Astrocyte (in vitro differentiated cells and primary cell): ENCODE measurements at regions not wholly inside any gene's neighbourhood (a gene's known extent, or its start where the extent isn't known, plus 50 kb on each side); places are given as distances from the start of the nearest gene placed in this dataset.

Source experiments
- DNase-seq: peaks from one replicate; pipeline ENCODE4 v3.0.0-alpha.2; 2010; ENCODE audit warnings: low read depth
- FAIRE-seq: peaks from 2 replicates; lab custom pipeline; 2011; peaks lifted over from hg19 to GRCh38; lab: Jason Lieb, UNC
- H2AFZ ChIP-seq: 2 replicates; pipeline ENCODE4 v1.6.0; 2012; ENCODE audit warnings: low read depth, low read length, inconsistent platforms
- H3K27ac ChIP-seq: 2 replicates; pipeline ENCODE4 v1.5.1; 2011; ENCODE audit warnings: low read depth, low read length, inconsistent platforms
- H3K27me3 ChIP-seq: 2 replicates; pipeline ENCODE4 v1.6.0; 2011; ENCODE audit warnings: low read length, inconsistent platforms; ENCODE audit not compliant: insufficient read depth
- H3K36me3 ChIP-seq: 2 replicates; pipeline ENCODE4 v1.5.1; 2011; ENCODE audit warnings: low read length, inconsistent platforms; ENCODE audit not compliant: insufficient read depth
- H3K4me1 ChIP-seq: 2 replicates; pipeline ENCODE4 v1.5.1; 2011; ENCODE audit warnings: low read length, inconsistent platforms; ENCODE audit not compliant: insufficient read depth
- H3K4me2 ChIP-seq: 2 replicates; pipeline ENCODE4 v1.6.0; 2012; ENCODE audit warnings: low read length, inconsistent platforms
- H3K4me3 ChIP-seq: 2 replicates; pipeline ENCODE4 v1.5.1; 2011; ENCODE audit warnings: low read depth, mild to moderate bottlenecking, low read length, inconsistent platforms; ENCODE audit not compliant: insufficient read depth
- H3K79me2 ChIP-seq: 2 replicates; pipeline ENCODE4 v1.6.0; 2012; ENCODE audit warnings: mild to moderate bottlenecking, low read length, inconsistent platforms; ENCODE audit not compliant: insufficient read depth
- H3K9ac ChIP-seq: 2 replicates; pipeline ENCODE4 v1.6.0; 2012; ENCODE audit warnings: mild to moderate bottlenecking, low read length, inconsistent platforms
- H3K9me3 ChIP-seq: 2 replicates; pipeline ENCODE4 v1.5.1; 2012; ENCODE audit warnings: low read depth, mild to moderate bottlenecking, low read length, inconsistent platforms; ENCODE audit not compliant: insufficient read depth
- H4K20me1 ChIP-seq: 2 replicates; pipeline ENCODE4 v1.6.0; 2012; ENCODE audit warnings: low read length, inconsistent platforms; ENCODE audit not compliant: insufficient read depth
- H3K27ac Mint-ChIP-seq: one replicate; pipeline ENCODE4 v1.8.0; 2021; ENCODE audit warnings: mild to moderate bottlenecking, mixed read lengths; ENCODE audit not compliant: unreplicated experiment
- H3K27me3 Mint-ChIP-seq: one replicate; pipeline ENCODE4 v1.8.0; 2021; ENCODE audit warnings: low read depth, mixed read lengths; ENCODE audit not compliant: unreplicated experiment
- H3K36me3 Mint-ChIP-seq: one replicate; pipeline ENCODE4 v1.8.0; 2021; ENCODE audit warnings: low read depth, mixed read lengths; ENCODE audit not compliant: unreplicated experiment
- H3K4me1 Mint-ChIP-seq: one replicate; pipeline ENCODE4 v1.8.0; 2021; ENCODE audit warnings: low read depth, mixed read lengths; ENCODE audit not compliant: unreplicated experiment
- H3K4me3 Mint-ChIP-seq: one replicate; pipeline ENCODE4 v1.8.0; 2021; ENCODE audit warnings: mild to moderate bottlenecking, moderate library complexity, mixed read lengths; ENCODE audit not compliant: unreplicated experiment
- H3K9me3 Mint-ChIP-seq: one replicate; pipeline ENCODE4 v1.8.0; 2021; ENCODE audit warnings: mild to moderate bottlenecking, mixed read lengths; ENCODE audit not compliant: unreplicated experiment
- CTCF ChIP-seq: IDR thresholded peaks from 2 replicates; pipeline ENCODE4 v1.5.1; 2011; ENCODE audit warnings: low read depth, mild to moderate bottlenecking, inconsistent platforms, low read length, moderate library complexity; ENCODE audit not compliant: insufficient read depth
- EZH2 ChIP-seq: IDR thresholded peaks from 2 replicates; pipeline ENCODE4 v1.6.1; 2012; ENCODE audit warnings: mild to moderate bottlenecking, low read length, inconsistent platforms; ENCODE audit not compliant: insufficient read depth

- Mint-ChIP-seq H3K9me3 (peaks cover under 1% of the 10 kb centered on the region), H3K27me3 (peaks cover 5% of the 10 kb centered on the region), H3K36me3 (peaks cover 1% of the 10 kb centered on the region), H3K27ac (peak overlapping the region; percentile 41), H3K4me1 (peaks cover 44% of the 10 kb centered on the region), H3K4me3 (no peak overlapping the region)
- FAIRE-seq (no peak), DNase-seq (no peak)
- no peaks in the 10 kb centered on the region for H4K20me1 ChIP-seq
- no peak overlapping the region for H3K9ac ChIP-seq
- H3K79me2 ChIP-seq, result no peaks in the 10 kb centered on the region
- H3K9me3 ChIP-seq, result no peaks in the 10 kb centered on the region
- no peak overlapping the region for H3K4me3 ChIP-seq
- H2AFZ ChIP-seq, result no peak overlapping the region
- H3K27me3 ChIP-seq, result no peaks in the 10 kb centered on the region
- no peak overlapping the region for H3K27ac ChIP-seq
- TF ChIP-seq EZH2 (no peak), CTCF (no peak)
- no peaks in the 10 kb centered on the region for H3K36me3 ChIP-seq
- H3K4me2 ChIP-seq, result no peak overlapping the region
- H3K4me1 ChIP-seq, result peaks cover 17% of the 10 kb centered on the region
Observed at GRCh38 chr6:43912598-43913371, 142.8 kb downstream of the VEGFA start.

- no peak for FAIRE-seq
- peaks cover 42% of the 10 kb centered on the region for H3K4me1 Mint-ChIP-seq
- no peaks in the 10 kb centered on the region for H4K20me1 ChIP-seq
Observed at GRCh38 chr6:43912116-43912577, 142.1 kb downstream of the VEGFA start.

More at GRCh38 chr6:43912116-43912577, 142.1 kb downstream of the VEGFA start:
- DNase-seq, result no peak
- H3K36me3 Mint-ChIP-seq, result peaks cover 1% of the 10 kb centered on the region
- Histone ChIP-seq H3K36me3 (no peaks in the 10 kb centered on the region), H3K4me2 (no peak overlapping the region), H3K9me3 (no peaks in the 10 kb centered on the region), H3K4me3 (no peak overlapping the region), H3K27ac (no peak overlapping the region), H3K9ac (no peak overlapping the region), H3K27me3 (no peaks in the 10 kb centered on the region), H3K79me2 (no peaks in the 10 kb centered on the region), H3K4me1 (peaks cover 17% of the 10 kb centered on the region), H2AFZ (no peak overlapping the region)
- H3K4me3 Mint-ChIP-seq, result no peak overlapping the region
- H3K9me3 Mint-ChIP-seq, result no peaks in the 10 kb centered on the region
- peaks cover 11% of the 10 kb centered on the region for H3K27me3 Mint-ChIP-seq
- H3K27ac Mint-ChIP-seq, result peak overlapping the region; percentile 41
- TF ChIP-seq CTCF (no peak), EZH2 (no peak)
